ENCODE measurements at regions not wholly inside any gene's neighbourhood (a gene's known extent, or its start where the extent isn't known, plus 50 kb on each side); places are given as distances from the start of the nearest gene placed in this dataset.
"Not testable (repeated sequence)": the region's sequence is repeated elsewhere in the genome, so short reads cannot be mapped to it uniquely, and the experiment has no call there.

DNA sequence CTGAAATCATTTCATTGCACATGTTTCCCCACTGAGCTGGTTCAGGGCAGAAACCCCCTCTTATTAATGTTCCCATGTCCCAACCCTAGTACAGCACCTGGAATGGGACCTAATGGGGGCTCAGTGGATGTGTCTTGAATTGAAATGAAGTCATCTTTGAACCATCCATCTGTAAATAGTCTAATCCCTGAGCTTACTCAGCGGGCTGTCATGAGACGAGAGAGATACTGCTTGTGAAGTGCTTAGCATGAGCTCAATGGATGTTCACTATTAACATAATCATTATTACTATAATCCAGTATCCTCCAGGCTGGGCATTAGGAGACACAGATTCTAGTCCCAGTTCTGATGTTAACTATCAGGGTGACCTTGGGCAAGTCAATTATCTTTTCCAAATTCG, 106.6 kb upstream of the LRFN2 start:
- no peaks in the 10 kb centered on the region for H3K4me1 Mint-ChIP-seq
- no peak for DNase-seq (ENCODE audit: low spot score in 2 of 2)
- H3K4me3 Mint-ChIP-seq = no peak overlapping the region
- ATAC-seq = no peak
- H3K36me3 Mint-ChIP-seq = no peaks in the 10 kb centered on the region
- no peaks in the 10 kb centered on the region for H3K9me3 Mint-ChIP-seq
- H3K27ac Mint-ChIP-seq = no peak overlapping the region

DNA sequence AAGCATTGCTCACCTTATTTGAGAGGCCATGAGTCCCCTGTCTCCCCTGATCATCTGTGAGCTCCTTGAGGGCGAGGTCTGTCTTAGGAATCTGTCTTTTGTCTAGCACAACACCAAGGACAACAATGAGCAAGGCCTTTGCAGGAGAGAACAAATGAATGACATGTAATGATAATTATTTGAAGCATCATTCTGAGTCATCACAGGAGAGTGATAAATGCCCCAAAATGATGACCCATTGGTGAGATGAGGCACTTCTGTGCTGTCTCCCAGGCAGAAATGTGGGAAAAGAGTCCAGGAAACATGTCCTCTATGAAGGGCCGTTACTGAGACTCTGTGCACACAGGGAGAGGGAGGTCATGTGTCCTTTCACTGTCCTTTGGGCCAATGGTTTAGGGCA, 105.2 kb upstream of the LRFN2 start:
- Mint-ChIP-seq H3K27ac (no peak overlapping the region), H3K4me3 (no peak overlapping the region), H3K9me3 (no peaks in the 10 kb centered on the region), H3K36me3 (no peaks in the 10 kb centered on the region), H3K4me1 (no peaks in the 10 kb centered on the region)
- no peak for ATAC-seq
- no peak for DNase-seq (ENCODE audit: low spot score in 2 of 2)

DNA sequence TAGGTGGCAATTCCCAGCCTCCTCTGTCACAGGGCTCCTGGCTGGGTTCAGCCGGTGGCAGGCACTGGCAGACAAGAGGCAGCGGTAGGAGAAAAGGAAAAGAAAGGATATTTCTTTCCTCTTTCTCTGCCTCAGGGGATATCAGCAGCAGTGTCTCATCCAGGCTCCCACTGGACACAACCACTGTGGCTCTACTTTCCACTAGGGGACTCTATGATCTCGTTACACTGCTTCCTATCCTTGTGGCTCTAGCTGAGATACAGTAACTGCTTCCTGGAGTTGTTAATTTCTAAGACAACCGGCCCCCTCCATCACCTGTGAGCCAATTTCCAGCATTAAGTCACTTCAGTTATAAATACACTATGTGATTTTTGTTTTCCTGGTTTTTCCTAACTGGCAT, 102.0 kb upstream of the LRFN2 start:
- H3K36me3 Mint-ChIP-seq = no peaks in the 10 kb centered on the region
- no peaks in the 10 kb centered on the region for H3K4me1 Mint-ChIP-seq
- DNase-seq (ENCODE audit: low spot score in 2 of 2) = no peak
- H3K9me3 Mint-ChIP-seq = no peaks in the 10 kb centered on the region
- ATAC-seq = no peak
- no peak overlapping the region for H3K4me3 Mint-ChIP-seq
- H3K27ac Mint-ChIP-seq = no peak overlapping the region

DNA sequence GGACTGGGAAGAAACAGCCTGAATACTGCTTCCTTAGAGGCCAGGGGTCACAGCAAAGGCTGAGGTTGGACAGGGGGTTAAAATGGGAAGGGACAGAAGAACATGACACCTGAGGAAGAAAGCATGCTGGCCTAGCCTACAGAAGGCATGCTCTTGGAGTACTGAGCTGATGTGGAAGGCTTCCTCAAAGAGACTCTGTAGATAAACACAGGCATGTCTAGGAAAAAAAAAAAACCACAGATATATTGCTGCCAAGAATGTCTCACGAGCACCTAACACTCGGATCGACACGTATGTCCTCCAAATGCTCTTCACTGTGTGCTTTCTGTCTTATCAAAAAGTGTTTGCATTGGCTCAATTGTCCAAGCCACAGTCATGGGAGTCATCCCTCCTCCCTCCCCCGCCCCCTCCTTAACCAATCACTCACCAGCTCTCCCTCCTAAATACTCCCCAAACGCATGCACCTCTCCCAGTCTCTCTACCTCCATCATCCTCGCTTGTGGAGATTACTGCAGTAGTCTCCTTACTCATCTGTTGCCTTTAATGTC, 101.1 kb upstream of the LRFN2 start:
- Mint-ChIP-seq H3K9me3 (no peaks in the 10 kb centered on the region), H3K27ac (no peak overlapping the region), H3K4me1 (no peaks in the 10 kb centered on the region), H3K36me3 (no peaks in the 10 kb centered on the region), H3K4me3 (no peak overlapping the region)
- ATAC-seq (no peak), DNase-seq (ENCODE audit: low spot score in 2 of 2) (no peak)

DNA sequence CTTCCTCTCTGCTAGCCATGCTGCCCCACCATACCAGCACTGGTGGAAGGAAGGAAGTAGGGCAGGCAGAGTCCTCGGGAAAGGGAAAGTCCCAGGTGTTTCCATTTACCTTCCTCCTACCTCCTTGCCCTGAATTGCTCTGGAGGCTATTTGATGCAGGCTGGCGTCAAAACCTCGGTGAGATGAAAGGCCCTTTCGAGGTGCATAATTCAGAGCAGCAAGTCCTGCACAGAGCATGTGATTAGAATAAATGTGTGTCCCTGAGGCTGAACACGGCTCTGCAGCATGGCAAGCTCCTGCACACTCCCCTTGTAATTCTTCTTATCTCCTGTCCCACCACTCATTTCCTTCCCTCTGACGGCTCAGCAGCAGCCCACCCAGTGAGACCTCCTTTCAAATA, 98.7 kb upstream of the LRFN2 start:
- H3K4me3 Mint-ChIP-seq = no peak overlapping the region
- no peak for ATAC-seq
- no peak for DNase-seq (ENCODE audit: low spot score in 2 of 2)
- no peaks in the 10 kb centered on the region for H3K4me1 Mint-ChIP-seq
- no peak overlapping the region for H3K27ac Mint-ChIP-seq
- H3K36me3 Mint-ChIP-seq = no peaks in the 10 kb centered on the region
- no peaks in the 10 kb centered on the region for H3K9me3 Mint-ChIP-seq

DNA sequence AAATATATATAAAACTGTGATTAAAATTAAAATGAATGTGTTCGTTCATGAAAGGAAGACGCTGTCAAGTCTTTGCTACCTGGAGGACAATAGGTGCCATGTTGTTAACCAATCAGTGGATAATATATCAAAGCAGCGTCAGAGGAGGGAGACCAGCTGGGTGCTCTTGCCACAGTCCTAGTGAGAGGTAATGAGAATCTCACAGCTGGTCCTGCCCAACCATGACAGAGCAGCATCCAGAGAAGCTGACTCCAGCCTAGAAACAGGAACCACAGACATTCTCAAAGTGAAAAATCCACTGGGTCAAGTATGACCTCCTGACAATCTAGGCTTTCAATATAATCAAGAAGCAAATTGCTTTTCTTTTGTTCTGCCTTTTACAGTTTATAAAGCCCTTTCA, 94.5 kb upstream of the LRFN2 start:
- DNase-seq (ENCODE audit: low spot score in 2 of 2) = no peak
- no peaks in the 10 kb centered on the region for H3K4me1 Mint-ChIP-seq
- no peak overlapping the region for H3K27ac Mint-ChIP-seq
- no peak overlapping the region for H3K4me3 Mint-ChIP-seq
- ATAC-seq = no peak
- peaks cover 2% of the 10 kb centered on the region for H3K9me3 Mint-ChIP-seq
- H3K36me3 Mint-ChIP-seq = no peaks in the 10 kb centered on the region

DNA sequence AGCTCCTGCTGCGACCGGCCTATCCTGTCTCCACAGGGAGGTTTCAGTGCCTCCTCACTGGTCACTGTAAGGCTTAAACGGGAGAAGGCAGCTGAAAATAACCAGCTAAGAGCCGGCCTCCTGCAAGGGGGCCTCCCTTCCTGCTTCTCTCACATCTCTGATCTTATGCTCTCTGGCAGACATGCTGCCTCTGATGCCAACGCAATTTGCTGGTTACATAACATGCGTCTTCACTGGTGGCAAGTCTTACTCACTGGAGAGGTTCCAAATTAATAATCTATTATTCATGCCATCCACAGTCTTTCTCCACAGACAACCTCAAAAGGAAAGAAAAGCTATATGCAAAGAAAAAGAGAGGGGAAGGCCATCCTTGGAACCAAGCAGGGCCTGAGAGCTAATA, 91.8 kb upstream of the LRFN2 start:
- Mint-ChIP-seq H3K27ac (no peak overlapping the region), H3K4me3 (no peak overlapping the region), H3K36me3 (no peaks in the 10 kb centered on the region), H3K4me1 (no peaks in the 10 kb centered on the region), H3K9me3 (peaks cover 2% of the 10 kb centered on the region)
- DNase-seq (ENCODE audit: low spot score in 2 of 2) = no peak
- no peak for ATAC-seq

DNA sequence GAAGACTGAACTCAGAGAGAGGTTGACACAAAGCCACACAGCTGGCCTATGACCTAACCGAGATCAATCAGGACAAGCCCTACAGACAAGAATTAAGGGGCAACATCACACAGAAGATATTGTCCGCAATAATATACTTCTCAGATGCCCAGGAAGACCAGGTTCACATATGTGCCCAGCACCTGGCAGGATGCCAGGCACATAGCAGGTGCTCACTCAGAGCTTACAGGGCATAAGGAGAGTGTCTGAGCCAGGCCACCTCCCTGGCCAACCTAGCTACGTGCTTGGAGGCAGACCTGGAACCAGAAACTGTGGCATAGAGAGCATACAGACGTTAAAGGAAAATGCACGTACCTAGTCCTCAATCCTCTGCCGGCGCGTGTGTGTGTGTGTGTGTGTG, 87.0 kb upstream of the LRFN2 start:
- ATAC-seq (no peak), DNase-seq (ENCODE audit: low spot score in 2 of 2) (no peak)
- no peaks in the 10 kb centered on the region for H3K36me3 Mint-ChIP-seq
- H3K27ac Mint-ChIP-seq = no peak overlapping the region
- H3K9me3 Mint-ChIP-seq = peaks cover 2% of the 10 kb centered on the region
- no peak overlapping the region for H3K4me3 Mint-ChIP-seq
- no peaks in the 10 kb centered on the region for H3K4me1 Mint-ChIP-seq

DNA sequence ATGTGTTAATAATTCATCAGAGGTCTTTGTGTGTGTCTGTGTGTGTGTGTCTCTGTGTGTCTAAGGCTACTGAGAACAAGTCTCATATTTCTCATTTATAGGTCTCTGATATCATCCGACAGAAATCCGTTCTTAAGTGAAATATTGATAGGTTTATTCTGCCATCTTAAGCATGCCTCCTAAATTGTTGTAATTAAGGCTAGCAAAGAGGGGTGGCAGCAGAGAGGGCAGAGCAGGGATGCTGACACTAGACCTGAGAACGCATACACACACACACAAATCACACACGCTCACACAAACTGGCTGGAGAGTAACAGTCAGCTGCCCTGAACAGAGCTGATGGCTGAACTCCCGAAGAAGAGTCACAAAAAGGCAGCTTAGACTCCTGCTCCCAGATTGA, 84.9 kb upstream of the LRFN2 start:
- Mint-ChIP-seq H3K27ac (no peak overlapping the region), H3K9me3 (no peaks in the 10 kb centered on the region), H3K4me3 (no peak overlapping the region), H3K36me3 (no peaks in the 10 kb centered on the region), H3K4me1 (no peaks in the 10 kb centered on the region)
- ATAC-seq (no peak), DNase-seq (ENCODE audit: low spot score in 2 of 2) (no peak)

DNA sequence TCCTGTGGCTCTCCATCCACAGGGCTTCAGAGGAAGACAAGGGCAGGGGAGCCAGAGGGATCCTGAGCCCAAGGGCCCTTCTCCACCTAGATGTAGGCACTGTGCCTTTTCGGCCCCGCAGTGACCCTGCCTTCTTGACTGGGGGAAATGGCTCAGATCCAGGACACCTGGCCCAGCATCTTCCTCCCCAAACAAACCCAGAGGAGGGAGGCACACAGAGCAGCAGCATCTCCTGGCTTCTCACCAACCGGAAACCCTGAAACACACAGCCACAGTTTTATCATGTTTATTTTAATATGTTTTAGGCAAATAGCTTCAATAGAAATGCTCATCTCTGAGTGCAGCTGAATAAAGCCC, 84.5 kb upstream of the LRFN2 start:
- no peaks in the 10 kb centered on the region for H3K36me3 Mint-ChIP-seq
- H3K9me3 Mint-ChIP-seq = no peaks in the 10 kb centered on the region
- DNase-seq (ENCODE audit: low spot score in 2 of 2) (no peak), ATAC-seq (no peak)
- H3K4me3 Mint-ChIP-seq = no peak overlapping the region
- H3K4me1 Mint-ChIP-seq = no peaks in the 10 kb centered on the region
- H3K27ac Mint-ChIP-seq = no peak overlapping the region

DNA sequence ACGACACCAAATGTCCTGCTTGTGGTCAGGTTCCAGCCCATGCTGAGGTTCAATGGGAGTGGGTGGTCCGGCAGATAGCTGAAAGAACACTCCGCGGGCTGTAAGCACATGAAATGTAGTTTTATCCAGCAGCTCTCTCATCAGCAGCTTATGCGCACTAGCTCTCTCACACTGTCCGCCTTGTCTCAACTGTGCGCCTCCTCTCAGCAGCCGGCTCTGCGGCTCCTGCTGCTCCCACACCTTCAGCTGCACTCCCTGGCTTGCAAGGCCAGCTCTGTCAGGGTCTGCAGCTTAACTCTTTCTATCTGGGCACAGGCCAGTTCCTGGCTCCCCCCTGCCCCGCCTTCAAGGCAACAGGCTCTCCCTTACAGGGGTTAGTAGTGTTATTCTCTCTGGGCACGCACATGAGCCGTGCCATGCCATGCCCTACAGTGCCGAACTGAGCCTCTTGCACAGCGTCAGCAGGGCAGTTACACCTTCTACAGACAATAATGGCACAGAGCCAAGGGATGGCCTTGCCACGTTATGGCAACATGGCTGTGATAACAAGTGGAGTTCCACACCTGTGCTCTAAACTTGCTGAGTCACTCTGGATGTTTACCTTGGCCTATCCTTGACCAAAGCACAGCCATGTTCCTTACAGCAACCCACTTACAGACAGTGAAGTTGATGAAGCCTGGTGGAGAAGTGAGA, 84.0 kb upstream of the LRFN2 start:
- H3K27ac Mint-ChIP-seq = no peak overlapping the region
- H3K4me3 Mint-ChIP-seq = no peak overlapping the region
- no peak for ATAC-seq
- H3K9me3 Mint-ChIP-seq = no peaks in the 10 kb centered on the region
- no peak for DNase-seq (ENCODE audit: low spot score in 2 of 2)
- H3K4me1 Mint-ChIP-seq = no peaks in the 10 kb centered on the region
- H3K36me3 Mint-ChIP-seq = no peaks in the 10 kb centered on the region

DNA sequence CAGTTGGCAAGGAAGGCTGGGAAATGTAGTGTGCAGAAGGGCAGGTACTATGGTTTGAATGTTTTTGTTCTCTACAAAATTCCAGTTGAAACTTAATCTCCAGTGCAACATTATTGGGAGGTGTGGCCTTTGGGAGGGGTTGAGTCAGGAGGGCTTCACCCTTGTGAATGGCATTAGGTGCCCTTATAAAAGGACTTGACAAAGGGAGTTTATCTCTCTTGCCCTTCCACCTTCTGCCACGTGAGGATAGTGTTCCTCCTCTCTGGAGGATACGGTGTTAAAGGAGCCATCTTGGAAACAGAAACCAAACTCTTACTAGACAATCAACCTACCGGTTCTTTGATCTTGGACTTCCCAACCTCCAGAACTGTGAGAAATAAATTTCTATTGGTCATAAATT, 82.2 kb upstream of the LRFN2 start:
- DNase-seq (ENCODE audit: low spot score in 2 of 2) (no peak), ATAC-seq (no peak)
- Mint-ChIP-seq H3K9me3 (peaks cover 10% of the 10 kb centered on the region), H3K4me1 (no peaks in the 10 kb centered on the region), H3K4me3 (no peak overlapping the region), H3K36me3 (no peaks in the 10 kb centered on the region), H3K27ac (no peak overlapping the region)

DNA sequence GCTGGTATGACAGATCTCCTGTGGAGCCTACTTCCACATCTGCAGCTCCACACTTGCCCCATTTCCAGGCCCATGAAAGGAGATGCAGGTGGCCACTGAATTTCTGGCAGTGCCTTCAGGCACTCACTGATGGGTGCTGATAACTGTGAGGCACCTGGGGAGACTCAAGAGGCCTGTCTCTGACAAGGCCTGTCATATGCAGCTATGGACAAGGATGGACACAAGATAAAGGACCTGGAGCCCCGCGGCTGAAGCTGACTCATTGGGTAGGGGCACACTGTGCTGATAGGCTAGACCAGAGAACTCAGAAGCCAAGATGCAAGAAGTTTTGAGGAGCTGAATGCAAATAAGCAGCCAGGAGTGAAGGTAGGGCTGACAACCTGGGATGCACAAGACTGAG, 81.0 kb upstream of the LRFN2 start:
- no peak overlapping the region for H3K27ac Mint-ChIP-seq
- H3K36me3 Mint-ChIP-seq = no peaks in the 10 kb centered on the region
- DNase-seq (ENCODE audit: low spot score in 2 of 2) (no peak), ATAC-seq (no peak)
- no peak overlapping the region for H3K4me3 Mint-ChIP-seq
- H3K4me1 Mint-ChIP-seq = no peaks in the 10 kb centered on the region
- H3K9me3 Mint-ChIP-seq = peaks cover 15% of the 10 kb centered on the region

DNA sequence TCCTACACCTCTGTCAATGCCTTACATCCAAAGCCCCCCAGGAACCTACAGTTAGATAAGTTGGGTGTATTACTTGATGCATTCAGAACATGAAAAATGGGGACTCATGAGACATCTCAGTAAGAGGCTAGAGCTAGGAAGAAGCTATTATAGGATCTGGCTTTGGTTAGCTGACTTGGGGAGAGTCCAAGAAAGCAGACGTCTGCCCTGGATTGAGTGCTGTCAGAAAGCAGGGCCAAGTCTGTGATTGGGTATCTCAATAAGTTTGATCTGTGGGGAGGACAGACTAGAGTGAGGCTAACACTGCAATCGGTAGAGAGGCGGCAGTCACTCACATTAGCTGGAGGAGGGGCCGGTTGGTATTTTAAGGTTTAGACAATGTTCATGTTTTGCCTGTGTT, 79.4 kb upstream of the LRFN2 start:
- peaks cover 16% of the 10 kb centered on the region for H3K9me3 Mint-ChIP-seq

DNA sequence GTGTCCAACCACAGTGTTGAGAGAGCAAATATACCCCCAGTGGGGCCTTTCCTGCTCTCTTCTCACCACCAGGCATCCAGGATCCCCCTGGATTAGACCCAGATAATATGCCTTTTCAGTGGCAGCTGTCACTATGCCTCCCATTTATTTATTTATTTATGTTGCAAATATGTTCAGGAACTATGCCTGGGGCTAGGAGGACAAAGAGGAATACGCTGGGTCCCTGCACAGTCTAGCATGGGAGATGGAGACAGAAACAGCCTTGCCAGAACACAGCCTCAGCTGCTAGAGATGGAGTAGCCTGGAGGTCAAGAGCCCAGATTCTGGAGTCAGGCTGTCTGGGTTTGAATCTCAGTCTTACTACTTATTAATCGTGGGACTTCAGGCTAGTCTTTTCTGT, 74.6 kb upstream of the LRFN2 start:
- no peak overlapping the region for H3K27ac Mint-ChIP-seq
- H3K4me3 Mint-ChIP-seq = no peak overlapping the region
- no peak for ATAC-seq
- no peaks in the 10 kb centered on the region for H3K36me3 Mint-ChIP-seq
- H3K4me1 Mint-ChIP-seq = no peaks in the 10 kb centered on the region
- peaks cover 16% of the 10 kb centered on the region for H3K9me3 Mint-ChIP-seq
- DNase-seq (ENCODE audit: low spot score in 2 of 2) = no peak

More for the DNA sequence above, 79.4 kb upstream of the LRFN2 start:
- Mint-ChIP-seq H3K4me1 (no peaks in the 10 kb centered on the region), H3K27ac (no peak overlapping the region), H3K36me3 (no peaks in the 10 kb centered on the region), H3K4me3 (no peak overlapping the region)
- no peak for DNase-seq (ENCODE audit: low spot score in 2 of 2)
- no peak for ATAC-seq

DNA sequence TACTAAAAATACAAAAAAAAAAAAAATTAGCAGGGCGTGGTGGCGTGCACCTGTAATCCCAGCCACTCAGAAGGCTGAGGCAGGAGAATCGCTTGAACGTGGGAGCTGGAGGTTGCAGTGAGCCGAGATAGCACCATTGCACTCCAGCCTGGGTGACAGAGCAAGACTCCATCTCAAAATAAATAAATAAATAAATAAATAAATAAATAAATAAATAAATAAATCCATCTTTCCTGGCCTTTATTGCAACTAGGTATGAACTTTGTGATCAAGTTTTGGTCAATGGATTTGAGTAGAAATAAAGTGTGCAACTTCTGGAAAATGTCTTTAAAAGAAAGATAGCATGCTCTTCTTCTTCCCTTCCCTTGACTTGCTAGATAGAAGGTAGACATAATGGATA, 69.6 kb upstream of the LRFN2 start:
- not testable (repeated sequence) for H3K36me3 Mint-ChIP-seq; H3K4me1 Mint-ChIP-seq; H3K9me3 Mint-ChIP-seq; ATAC-seq; DNase-seq (ENCODE audit: low spot score in 2 of 2); H3K4me3 Mint-ChIP-seq; H3K27ac Mint-ChIP-seq

DNA sequence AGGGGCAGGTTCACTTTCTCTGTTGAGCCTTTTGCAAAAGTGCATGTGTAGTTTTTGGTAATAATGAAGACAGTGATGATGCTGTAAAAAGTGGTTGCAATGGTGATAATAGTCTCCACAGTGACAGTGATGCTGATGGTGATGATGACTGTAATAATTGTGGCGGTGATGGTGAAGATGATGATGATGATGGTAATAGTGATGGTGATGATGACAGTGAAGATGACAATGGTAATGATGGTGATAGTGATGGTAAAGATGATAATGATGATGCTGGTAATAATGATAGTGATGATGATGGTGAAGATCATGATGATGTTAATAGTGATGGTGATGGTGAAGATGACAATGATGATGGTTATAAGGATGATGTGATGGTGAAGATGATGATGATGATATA, 67.7 kb upstream of the LRFN2 start:
- no peaks in the 10 kb centered on the region for H3K36me3 Mint-ChIP-seq
- ATAC-seq (no peak), DNase-seq (ENCODE audit: low spot score in 2 of 2) (no peak)
- no peaks in the 10 kb centered on the region for H3K4me1 Mint-ChIP-seq
- no peak overlapping the region for H3K27ac Mint-ChIP-seq
- H3K4me3 Mint-ChIP-seq = no peak overlapping the region
- H3K9me3 Mint-ChIP-seq = no peaks in the 10 kb centered on the region

Measured in stimulated activated effector memory CD8-positive, alpha-beta T cell treated with anti-CD3 and anti-CD28 coated beads, Interleukin-12 subunit alpha, Interleukin-12 subunit beta, amount 100 ng/mL, for 72 hours (primary cell).